PC-3 (cell line): ENCODE measurements at regions not wholly inside any gene's neighbourhood (a gene's known extent, or its start where the extent isn't known, plus 50 kb on each side); places are given as distances from the start of the nearest gene placed in this dataset.

Experiments used
- EZH2 ChIP-seq: fragments of 300-600 bp; sonication (generic); IDR thresholded peaks from one replicate; pipeline ENCODE4 v1.6.1; 2017; ENCODE audit warnings: antibody characterized with exemption, mild to moderate bottlenecking, low read length; ENCODE audit not compliant: unreplicated experiment
- EZH2phosphoT487 ChIP-seq: fragments of 300-600 bp; sonication (generic); IDR thresholded peaks from 2 replicates; pipeline ENCODE4 v1.6.1; 2018; ENCODE audit warnings: mild to moderate bottlenecking, antibody characterized with exemption, low read length, borderline replicate concordance
- TF ChIP-seq, protein P1 (sequence below): fragments of 300-600 bp; sonication (generic); conservative IDR thresholded peaks from 2 replicates; pipeline ENCODE4 v1.5.1; 2017; ENCODE audit warnings: antibody characterized with exemption, low read depth, mild to moderate bottlenecking, low read length

- TF ChIP-seq, protein P1, sequence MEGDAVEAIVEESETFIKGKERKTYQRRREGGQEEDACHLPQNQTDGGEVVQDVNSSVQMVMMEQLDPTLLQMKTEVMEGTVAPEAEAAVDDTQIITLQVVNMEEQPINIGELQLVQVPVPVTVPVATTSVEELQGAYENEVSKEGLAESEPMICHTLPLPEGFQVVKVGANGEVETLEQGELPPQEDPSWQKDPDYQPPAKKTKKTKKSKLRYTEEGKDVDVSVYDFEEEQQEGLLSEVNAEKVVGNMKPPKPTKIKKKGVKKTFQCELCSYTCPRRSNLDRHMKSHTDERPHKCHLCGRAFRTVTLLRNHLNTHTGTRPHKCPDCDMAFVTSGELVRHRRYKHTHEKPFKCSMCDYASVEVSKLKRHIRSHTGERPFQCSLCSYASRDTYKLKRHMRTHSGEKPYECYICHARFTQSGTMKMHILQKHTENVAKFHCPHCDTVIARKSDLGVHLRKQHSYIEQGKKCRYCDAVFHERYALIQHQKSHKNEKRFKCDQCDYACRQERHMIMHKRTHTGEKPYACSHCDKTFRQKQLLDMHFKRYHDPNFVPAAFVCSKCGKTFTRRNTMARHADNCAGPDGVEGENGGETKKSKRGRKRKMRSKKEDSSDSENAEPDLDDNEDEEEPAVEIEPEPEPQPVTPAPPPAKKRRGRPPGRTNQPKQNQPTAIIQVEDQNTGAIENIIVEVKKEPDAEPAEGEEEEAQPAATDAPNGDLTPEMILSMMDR = no peak
- TF ChIP-seq EZH2phosphoT487 (no peak), EZH2 (no peak)
These were observed 110.7 kb downstream of the OLFM1 start for GRCh38 chr9:135198144-135198543.
